HepG2 (cell line): ENCODE measurements at regions not wholly inside any gene's neighbourhood (a gene's known extent, or its start where the extent isn't known, plus 50 kb on each side); places are given as distances from the start of the nearest gene placed in this dataset.

ENCODE experiments used
- ATAC-seq: fragments of 200-7000 bp; cut with Tn5 transposase; 3 replicates; pipeline ENCODE4 v1.9.1; 2020; ENCODE audit warnings: mild to moderate bottlenecking, moderate library complexity
- BruUV-seq: library from RNA; stranded (reverse); fragments of 400-500 nt; replicated peaks from 2 replicates; lab custom pipeline; 2021; lab: Mats Ljungman, UMichigan
- CTCF ChIA-PET: fragments of 300-600 bp; formaldehyde crosslinking; extraction: SDS; loops from one replicate; lab custom pipeline; 2021; ENCODE audit warnings: low total read pairs, inconsistent platforms, low intra/inter-chr PET ratio; lab: Yijun Ruan, JAX
- POLR2A ChIA-PET: fragments of 350-600 bp; sonication (Branson Sonifier 250); formaldehyde crosslinking; loops from one replicate; lab custom pipeline; 2020; ENCODE audit warnings: antibody characterized with exemption, inconsistent platforms; lab: Yijun Ruan, JAX
- DNase-seq: peaks from one replicate; pipeline ENCODE4 v3.0.0-alpha.2; 2015; ENCODE audit warnings: low spot score
- FAIRE-seq: peaks from 3 replicates; lab custom pipeline; 2011; peaks lifted over from hg19 to GRCh38; lab: Jason Lieb, UNC
- H2AFZ ChIP-seq: one replicate; pipeline ENCODE4 v1.6.1; 2011; ENCODE audit warnings: low read length, inconsistent platforms
- H3K27ac ChIP-seq: fragments of 300-600 bp; 3 replicates; pipeline ENCODE4 v1.8.0; 2011; ENCODE audit warnings: mixed run types, mild to moderate bottlenecking, mixed read lengths, low read length, inconsistent platforms; ENCODE audit not compliant: insufficient read depth; ENCODE audit errors: extremely low read length
- H3K27me3 ChIP-seq, 2 experiments: fragments of 200-600 bp in 1 of 2; 2 replicates in 1 of 2; 3 replicates in 1 of 2; pipeline versions ENCODE4 v1.6.0 to v1.8.0; 2011; ENCODE audit warnings: low read length in 2 of 2, mild to moderate bottlenecking in 2 of 2, moderate library complexity in 2 of 2, inconsistent platforms in 1 of 2; ENCODE audit not compliant: insufficient read depth in 2 of 2, control insufficient read depth in 1 of 2
- H3K36me3 ChIP-seq, 2 experiments: fragments of 200-600 bp in 1 of 2; replicated peaks in 1 of 2; 2 replicates in 1 of 2; 3 replicates in 1 of 2; pipeline versions ENCODE4 v1.5.1 to v1.8.0; 2011; ENCODE audit warnings: low read length in 2 of 2, inconsistent platforms in 1 of 2; ENCODE audit not compliant: insufficient read depth in 2 of 2, control insufficient read depth in 1 of 2
- H3K4me1 ChIP-seq: 2 replicates; pipeline ENCODE4 v1.5.1; 2012; ENCODE audit warnings: low read length, inconsistent platforms; ENCODE audit not compliant: insufficient read depth
- H3K4me2 ChIP-seq: 2 replicates; pipeline ENCODE4 v1.6.0; 2011; ENCODE audit warnings: low read depth, low read length, inconsistent platforms
- H3K4me3 ChIP-seq, 3 experiments: fragments of 200-600 bp in 1 of 3; sonication (generic), shearing (Covaris generic) in 1 of 3; replicated peaks in 1 of 3; 2 replicates each; pipeline ENCODE4 v1.5.1; 2011 to 2016; ENCODE audit warnings: low read length in 3 of 3, inconsistent platforms in 2 of 3, low read depth in 2 of 3, mild to moderate bottlenecking in 2 of 3, control low read depth in 1 of 3, mixed read lengths in 1 of 3; ENCODE audit not compliant: insufficient read depth in 1 of 3
- H3K79me2 ChIP-seq: one replicate; pipeline ENCODE4 v1.6.1; 2011; ENCODE audit warnings: low read length, inconsistent platforms; ENCODE audit not compliant: insufficient read depth
- H3K9ac ChIP-seq: 2 replicates; pipeline ENCODE4 v1.6.0; 2011; ENCODE audit warnings: mild to moderate bottlenecking, low read depth, low read length, inconsistent platforms; ENCODE audit not compliant: insufficient read depth
- H3K9me3 ChIP-seq: 2 replicates; pipeline ENCODE4 v1.5.1; 2012; ENCODE audit warnings: mild to moderate bottlenecking, low read length
- H4K20me1 ChIP-seq: 2 replicates; pipeline ENCODE4 v1.6.0; 2011; ENCODE audit warnings: inconsistent platforms, mild to moderate bottlenecking, low read length, moderate library complexity; ENCODE audit not compliant: insufficient read depth
- ELF3 ChIP-seq: IDR thresholded peaks from 2 replicates; pipeline ENCODE4 v1.6.1; 2016; ENCODE audit warnings: missing genetic modification reagents, missing compliant biosample characterization
- HNRNPL ChIP-seq: fragments of 200-400 bp; formaldehyde crosslinking; IDR thresholded peaks from 2 replicates; pipeline ENCODE4 v1.6.1; 2017; ENCODE audit warnings: mild to moderate bottlenecking, low read depth, low read length
- HOXD1 ChIP-seq: sonication (generic); formaldehyde crosslinking; IDR thresholded peaks from 2 replicates; pipeline ENCODE4 v1.5.0; 2020; ENCODE audit warnings: missing genetic modification reagents
- MYNN ChIP-seq: sonication (generic); formaldehyde crosslinking; IDR thresholded peaks from 2 replicates; pipeline ENCODE4 v1.4.0; 2020; ENCODE audit warnings: mild to moderate bottlenecking, low read depth, missing genetic modification reagents
- NFE2L2 ChIP-seq: fragments of 150-350 bp; IDR thresholded peaks from 2 replicates; pipeline ENCODE4 v1.6.1; 2014; ENCODE audit warnings: low read length
- SP4 ChIP-seq: sonication (generic); formaldehyde crosslinking; IDR thresholded peaks from 2 replicates; pipeline ENCODE4 v1.8.1; 2023; ENCODE audit warnings: mild to moderate bottlenecking, missing genetic modification reagents
- SRSF4 ChIP-seq: fragments of 200-400 bp; formaldehyde crosslinking; IDR thresholded peaks from one replicate; pipeline ENCODE4 v1.6.1; 2018; ENCODE audit warnings: mild to moderate bottlenecking, low read depth, low read length, moderate library complexity; ENCODE audit not compliant: poor library complexity, severe bottlenecking
- SRY ChIP-seq: sonication (generic); formaldehyde crosslinking; IDR thresholded peaks from 2 replicates; pipeline ENCODE4 v1.8.0; 2022; ENCODE audit warnings: mild to moderate bottlenecking, missing genetic modification reagents
- YEATS4 ChIP-seq: sonication (generic); formaldehyde crosslinking; IDR thresholded peaks from 2 replicates; pipeline ENCODE4 v1.4.0; 2020; ENCODE audit warnings: missing genetic modification reagents, borderline replicate concordance
- ZNF577 ChIP-seq: sonication (generic); formaldehyde crosslinking; IDR thresholded peaks from 2 replicates; pipeline ENCODE4 v1.4.0; 2020; ENCODE audit warnings: mild to moderate bottlenecking, low read depth, missing genetic modification reagents, borderline replicate concordance
- ZNF773 ChIP-seq: sonication (generic); formaldehyde crosslinking; IDR thresholded peaks from 2 replicates; pipeline ENCODE4 v1.4.0; 2020; ENCODE audit warnings: missing genetic modification reagents, borderline replicate concordance
- ZNF850 ChIP-seq: sonication (generic); formaldehyde crosslinking; conservative IDR thresholded peaks from 2 replicates; pipeline ENCODE4 v1.9.0; 2021; ENCODE audit warnings: mild to moderate bottlenecking, missing genetic modification reagents
- ZSCAN25 ChIP-seq: sonication (generic); formaldehyde crosslinking; IDR thresholded peaks from 2 replicates; pipeline ENCODE4 v1.8.0; 2022; ENCODE audit warnings: mild to moderate bottlenecking, missing genetic modification reagents
- WGBS: methylation state at CpG from one replicate; pipeline ENCODE4 v1.1.6; 2017; ENCODE audit warnings: low lambda C conversion rate; 5-methylcytosine and 5-hydroxymethylcytosine counted together
- in situ Hi-C: cut with HindIII; loops from 2 replicates; pipeline ENCODE4 v1.10.0; 2017; ENCODE audit warnings: low pct_unique_long_range_greater_than_20kb; ENCODE audit not compliant: extremely low pct_ligation_motif_present
- intact Hi-C: fragments of 100-400 bp; cut with micrococcal nuclease; formaldehyde crosslinking; loops from one replicate; pipeline ENCODE4 v1.10.0; 2022; ENCODE audit not compliant: unreplicated experiment
- TF ChIP-seq, protein P1 (sequence below): sonication (generic); formaldehyde crosslinking; IDR thresholded peaks from 2 replicates; pipeline ENCODE4 v1.4.0; 2020; ENCODE audit warnings: missing genetic modification reagents
- TF ChIP-seq, protein P2 (sequence below): sonication (generic); formaldehyde crosslinking; conservative IDR thresholded peaks from 2 replicates; pipeline ENCODE4 v1.4.0; 2020; ENCODE audit warnings: missing genetic modification reagents

- TF ChIP-seq HNRNPL, result no peak
Measured at GRCh38 chr5:63500242-63500641, 462.0 kb downstream of the HTR1A start (continued).

DNA sequence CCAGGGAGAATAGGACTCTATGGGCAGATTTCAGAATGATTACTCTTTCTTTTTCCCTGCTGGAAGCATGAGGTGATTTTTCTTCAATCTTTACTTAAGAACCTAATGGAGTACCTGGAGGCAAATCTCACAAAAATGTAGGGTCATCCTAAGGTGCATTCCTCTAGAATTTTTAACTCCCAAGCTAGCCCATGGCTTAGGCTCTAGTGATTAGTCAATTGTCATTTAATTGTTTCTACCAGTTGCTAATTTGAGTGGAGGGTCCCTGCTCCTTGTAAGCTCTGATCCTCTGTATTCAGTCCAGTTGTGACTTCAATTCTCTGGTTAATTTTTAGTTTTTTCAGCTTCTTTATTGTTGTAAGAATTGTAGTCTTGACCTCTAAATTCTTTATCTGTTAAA lies 467.0 kb downstream of the HTR1A start:
- no peaks in the 10 kb centered on the region for H4K20me1 ChIP-seq
- CTCF ChIA-PET, result no interaction called here
- ATAC-seq (no peak), FAIRE-seq (no peak), DNase-seq (no peak)
- POLR2A ChIA-PET, result no interaction called here
- H3K27me3 ChIP-seq, result no peaks in the 10 kb centered on the region
- in situ Hi-C loops, result no loop called here
- H3K27ac ChIP-seq, result no peak overlapping the region
- no peak overlapping the region for H2AFZ ChIP-seq
- H3K9me3 ChIP-seq, result peaks cover 36% of the 10 kb centered on the region
- no peak overlapping the region for H3K4me3 ChIP-seq
- H3K4me1 ChIP-seq, result no peaks in the 10 kb centered on the region
- no peaks in the 10 kb centered on the region for H3K36me3 ChIP-seq
- H3K79me2 ChIP-seq, result no peaks in the 10 kb centered on the region
- intact Hi-C loops, result no loop called here
- H3K9ac ChIP-seq, result no peak overlapping the region
- no peak overlapping the region for H3K4me2 ChIP-seq
- no peak for TF ChIP-seq MYNN (CRISPR knock-in tag)
- BruUV-seq, result no TSS peak

DNA sequence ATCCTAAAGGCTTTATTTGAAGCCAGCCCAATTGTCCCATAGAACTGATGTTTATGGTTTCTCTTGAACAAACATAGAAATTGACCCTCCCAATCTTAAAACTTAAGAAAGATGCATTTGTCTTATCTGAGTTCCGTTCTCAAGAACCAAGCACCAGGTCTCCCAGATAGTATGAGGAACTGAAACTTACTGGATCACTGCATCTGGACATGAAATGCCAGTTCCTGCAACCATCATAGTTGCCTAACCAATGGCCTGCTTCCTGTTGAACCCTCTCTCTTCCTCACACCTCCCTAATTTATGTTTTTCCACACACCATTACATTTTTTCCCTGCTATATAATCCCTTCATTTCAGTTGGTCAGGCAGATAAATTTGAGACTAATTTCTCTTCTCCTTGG lies 478.9 kb downstream of the HTR1A start:
- POLR2A ChIA-PET, result no interaction called here
- TF ChIP-seq SRY (CRISPR knock-in tag) (no peak), YEATS4 (CRISPR knock-in tag) (no peak), SP4 (CRISPR knock-in tag) (no peak), ZNF850 (CRISPR knock-in tag) (no peak), ELF3 (CRISPR knock-in tag) (no peak), HOXD1 (no peak), SRSF4 (no peak), ZNF577 (CRISPR knock-in tag) (no peak), ZNF773 (CRISPR knock-in tag) (no peak), ZSCAN25 (CRISPR knock-in tag) (no peak), NFE2L2 (no peak)
- TF ChIP-seq, protein P1, sequence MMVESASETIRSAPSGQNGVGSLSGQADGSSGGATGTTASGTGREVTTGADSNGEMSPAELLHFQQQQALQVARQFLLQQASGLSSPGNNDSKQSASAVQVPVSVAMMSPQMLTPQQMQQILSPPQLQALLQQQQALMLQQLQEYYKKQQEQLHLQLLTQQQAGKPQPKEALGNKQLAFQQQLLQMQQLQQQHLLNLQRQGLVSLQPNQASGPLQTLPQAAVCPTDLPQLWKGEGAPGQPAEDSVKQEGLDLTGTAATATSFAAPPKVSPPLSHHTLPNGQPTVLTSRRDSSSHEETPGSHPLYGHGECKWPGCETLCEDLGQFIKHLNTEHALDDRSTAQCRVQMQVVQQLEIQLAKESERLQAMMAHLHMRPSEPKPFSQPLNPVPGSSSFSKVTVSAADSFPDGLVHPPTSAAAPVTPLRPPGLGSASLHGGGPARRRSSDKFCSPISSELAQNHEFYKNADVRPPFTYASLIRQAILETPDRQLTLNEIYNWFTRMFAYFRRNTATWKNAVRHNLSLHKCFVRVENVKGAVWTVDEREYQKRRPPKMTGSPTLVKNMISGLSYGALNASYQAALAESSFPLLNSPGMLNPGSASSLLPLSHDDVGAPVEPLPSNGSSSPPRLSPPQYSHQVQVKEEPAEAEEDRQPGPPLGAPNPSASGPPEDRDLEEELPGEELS (CRISPR knock-in tag), result no peak
- TF ChIP-seq, protein P2, sequence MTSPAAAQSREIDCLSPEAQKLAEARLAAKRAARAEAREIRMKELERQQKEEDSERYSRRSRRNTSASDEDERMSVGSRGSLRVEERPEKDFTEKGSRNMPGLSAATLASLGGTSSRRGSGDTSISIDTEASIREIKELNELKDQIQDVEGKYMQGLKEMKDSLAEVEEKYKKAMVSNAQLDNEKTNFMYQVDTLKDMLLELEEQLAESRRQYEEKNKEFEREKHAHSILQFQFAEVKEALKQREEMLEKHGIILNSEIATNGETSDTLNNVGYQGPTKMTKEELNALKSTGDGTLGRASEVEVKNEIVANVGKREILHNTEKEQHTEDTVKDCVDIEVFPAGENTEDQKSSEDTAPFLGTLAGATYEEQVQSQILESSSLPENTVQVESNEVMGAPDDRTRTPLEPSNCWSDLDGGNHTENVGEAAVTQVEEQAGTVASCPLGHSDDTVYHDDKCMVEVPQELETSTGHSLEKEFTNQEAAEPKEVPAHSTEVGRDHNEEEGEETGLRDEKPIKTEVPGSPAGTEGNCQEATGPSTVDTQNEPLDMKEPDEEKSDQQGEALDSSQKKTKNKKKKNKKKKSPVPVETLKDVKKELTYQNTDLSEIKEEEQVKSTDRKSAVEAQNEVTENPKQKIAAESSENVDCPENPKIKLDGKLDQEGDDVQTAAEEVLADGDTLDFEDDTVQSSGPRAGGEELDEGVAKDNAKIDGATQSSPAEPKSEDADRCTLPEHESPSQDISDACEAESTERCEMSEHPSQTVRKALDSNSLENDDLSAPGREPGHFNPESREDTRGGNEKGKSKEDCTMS (CRISPR knock-in tag), result no peak
- TF ChIP-seq, all 625 proteins: peak for 0
- H3K4me1 ChIP-seq, result no peaks in the 10 kb centered on the region
- 0% methylated on average over 1 of the region's 1 CpG for WGBS
- CTCF ChIA-PET, result no interaction called here
- no peak for FAIRE-seq
- no peak overlapping the region for H3K27ac ChIP-seq
- BruUV-seq, result no TSS peak
- no peak overlapping the region for H3K4me3 ChIP-seq
- no peak overlapping the region for H2AFZ ChIP-seq
- in situ Hi-C loops, result no loop called here
- H3K4me2 ChIP-seq, result no peak overlapping the region
- no peak for DNase-seq
- no peaks in the 10 kb centered on the region for H4K20me1 ChIP-seq
- H3K27me3 ChIP-seq, result no peaks in the 10 kb centered on the region
- no peaks in the 10 kb centered on the region for H3K79me2 ChIP-seq
- peaks cover 44% of the 10 kb centered on the region for H3K9me3 ChIP-seq
- no peak overlapping the region for H3K9ac ChIP-seq
- ATAC-seq, result no peak
- intact Hi-C loops, result no loop called here
- H3K36me3 ChIP-seq, result no peaks in the 10 kb centered on the region
